ENCODE measurements at regions not wholly inside any gene's neighbourhood (a gene's known extent, or its start where the extent isn't known, plus 50 kb on each side); places are given as distances from the start of the nearest gene placed in this dataset.

- H2AK5ac ChIP-seq (ENCODE audit: low read length) = no peak overlapping the region
- no peak overlapping the region for H3K23ac ChIP-seq (ENCODE audit: low read length)
- WGBS (ENCODE audit: extremely low coverage, insufficient coverage, insufficient read length) = no CpG with 5 or more reads among the region's 1 CpG
- H3K79me2 ChIP-seq (ENCODE audit: control insufficient read depth, insufficient read depth, low read length, poor library complexity) = no peaks in the 10 kb centered on the region
- no peak overlapping the region for H3K4ac ChIP-seq (ENCODE audit: low read depth, low read length)
- H3K9me3 ChIP-seq (ENCODE audit: insufficient read depth, low read depth, low read length) = no peaks in the 10 kb centered on the region
- H3K79me1 ChIP-seq (ENCODE audit: low read length) = no peaks in the 10 kb centered on the region
- H3K36me3 ChIP-seq (ENCODE audit: control insufficient read depth in 1 of 2, insufficient read depth in 2 of 2, low read length in 2 of 2) = no peaks in the 10 kb centered on the region
- H3K9ac ChIP-seq (ENCODE audit: low read length) = no peak overlapping the region
- no peak overlapping the region for H2BK5ac ChIP-seq (ENCODE audit: low read depth, low read length, poor library complexity)
- no peak overlapping the region for H2BK12ac ChIP-seq (ENCODE audit: low read length)
- no peak overlapping the region for H3K14ac ChIP-seq (ENCODE audit: low read length)
- no peaks in the 10 kb centered on the region for H3K4me1 ChIP-seq (ENCODE audit: control insufficient read depth in 1 of 2, insufficient read depth in 2 of 2, low read length in 2 of 2)
- no peak overlapping the region for H4K91ac ChIP-seq (ENCODE audit: low read depth, low read length)
- no peak for DNase-seq
- no peak overlapping the region for H3K27ac ChIP-seq (ENCODE audit: low read depth, low read length)
- H3K18ac ChIP-seq (ENCODE audit: low read length) = no peak overlapping the region
- no peak overlapping the region for H2BK120ac ChIP-seq (ENCODE audit: insufficient read depth, low read length, poor library complexity)
- H4K12ac ChIP-seq (ENCODE audit: low read depth, low read length) = no peak overlapping the region
- H4K8ac ChIP-seq (ENCODE audit: low read depth, low read length) = no peak overlapping the region
- H3K27me3 ChIP-seq (ENCODE audit: insufficient read depth, low read length) = no peaks in the 10 kb centered on the region
- H3K4me3 ChIP-seq (ENCODE audit: low read depth, low read length) = no peak overlapping the region
- no peak overlapping the region for H2AFZ ChIP-seq (ENCODE audit: insufficient read depth, low read length, poor library complexity)
- H3K4me2 ChIP-seq (ENCODE audit: low read length) = no peak overlapping the region
These were observed 470.6 kb downstream of the LMO7 start for GRCh38 chr13:76106763-76107162.

- Histone ChIP-seq H2BK12ac (ENCODE audit: low read length) (no peak overlapping the region), H4K12ac (ENCODE audit: low read depth, low read length) (no peak overlapping the region), H3K14ac (ENCODE audit: low read length) (no peak overlapping the region), H4K91ac (ENCODE audit: low read depth, low read length) (no peak overlapping the region), H3K4ac (ENCODE audit: low read depth, low read length) (no peak overlapping the region), H3K27ac (ENCODE audit: low read depth, low read length) (no peak overlapping the region), H3K36me3 (ENCODE audit: control insufficient read depth in 1 of 2, insufficient read depth in 2 of 2, low read length in 2 of 2) (no peaks in the 10 kb centered on the region), H2AFZ (ENCODE audit: insufficient read depth, low read length, poor library complexity) (no peak overlapping the region), H3K79me1 (ENCODE audit: low read length) (no peaks in the 10 kb centered on the region), H3K4me2 (ENCODE audit: low read length) (no peak overlapping the region), H3K23ac (ENCODE audit: low read length) (no peak overlapping the region), H3K4me1 (ENCODE audit: control insufficient read depth in 1 of 2, insufficient read depth in 2 of 2, low read length in 2 of 2) (no peaks in the 10 kb centered on the region), H2AK5ac (ENCODE audit: low read length) (no peak overlapping the region), H3K27me3 (ENCODE audit: insufficient read depth, low read length) (no peaks in the 10 kb centered on the region), H3K9me3 (ENCODE audit: insufficient read depth, low read depth, low read length) (no peaks in the 10 kb centered on the region), H2BK5ac (ENCODE audit: low read depth, low read length, poor library complexity) (no peak overlapping the region), H3K4me3 (ENCODE audit: low read depth, low read length) (no peak overlapping the region), H3K9ac (ENCODE audit: low read length) (no peak overlapping the region), H2BK120ac (ENCODE audit: insufficient read depth, low read length, poor library complexity) (no peak overlapping the region), H3K18ac (ENCODE audit: low read length) (no peak overlapping the region), H4K8ac (ENCODE audit: low read depth, low read length) (no peak overlapping the region), H3K79me2 (ENCODE audit: control insufficient read depth, insufficient read depth, low read length, poor library complexity) (no peaks in the 10 kb centered on the region)
- no peak for DNase-seq
- WGBS (ENCODE audit: extremely low coverage, insufficient coverage, insufficient read length) = no CpG with 5 or more reads among the region's 3 CpGs
These were observed 458.5 kb downstream of the LMO7 start for GRCh38 chr13:76094645-76095044.

- no peak overlapping the region for H4K91ac ChIP-seq (ENCODE audit: low read depth, low read length)
- no peak overlapping the region for H3K4me3 ChIP-seq (ENCODE audit: low read depth, low read length)
- H3K14ac ChIP-seq (ENCODE audit: low read length) = no peak overlapping the region
- H2BK5ac ChIP-seq (ENCODE audit: low read depth, low read length, poor library complexity) = no peak overlapping the region
- no peaks in the 10 kb centered on the region for H3K27me3 ChIP-seq (ENCODE audit: insufficient read depth, low read length)
- no peak overlapping the region for H2BK120ac ChIP-seq (ENCODE audit: insufficient read depth, low read length, poor library complexity)
- no peak overlapping the region for H2AK5ac ChIP-seq (ENCODE audit: low read length)
- H3K9me3 ChIP-seq (ENCODE audit: insufficient read depth, low read depth, low read length) = peaks cover 7% of the 10 kb centered on the region
- no peak overlapping the region for H2AFZ ChIP-seq (ENCODE audit: insufficient read depth, low read length, poor library complexity)
- H3K4me1 ChIP-seq (ENCODE audit: control insufficient read depth in 1 of 2, insufficient read depth in 2 of 2, low read length in 2 of 2) = no peaks in the 10 kb centered on the region
- no peaks in the 10 kb centered on the region for H3K79me2 ChIP-seq (ENCODE audit: control insufficient read depth, insufficient read depth, low read length, poor library complexity)
- H4K8ac ChIP-seq (ENCODE audit: low read depth, low read length) = no peak overlapping the region
- DNase-seq = no peak
- H3K79me1 ChIP-seq (ENCODE audit: low read length) = no peaks in the 10 kb centered on the region
- no CpG with 5 or more reads among the region's 4 CpGs for WGBS (ENCODE audit: extremely low coverage, insufficient coverage, insufficient read length)
- no peak overlapping the region for H3K4me2 ChIP-seq (ENCODE audit: low read length)
- no peak overlapping the region for H3K27ac ChIP-seq (ENCODE audit: low read depth, low read length)
- no peak overlapping the region for H3K9ac ChIP-seq (ENCODE audit: low read length)
- H3K23ac ChIP-seq (ENCODE audit: low read length) = no peak overlapping the region
- peaks cover 0 to 2% of the 10 kb centered on the region in 2 experiments for H3K36me3 ChIP-seq (ENCODE audit: control insufficient read depth in 1 of 2, insufficient read depth in 2 of 2, low read length in 2 of 2)
- no peak overlapping the region for H2BK12ac ChIP-seq (ENCODE audit: low read length)
- no peak overlapping the region for H4K12ac ChIP-seq (ENCODE audit: low read depth, low read length)
- H3K18ac ChIP-seq (ENCODE audit: low read length) = no peak overlapping the region
- no peak overlapping the region for H3K4ac ChIP-seq (ENCODE audit: low read depth, low read length)
These were observed 454.9 kb downstream of the LMO7 start for GRCh38 chr13:76091076-76091475.

- no peak overlapping the region for H3K4me3 ChIP-seq (ENCODE audit: low read depth, low read length)
- no peak overlapping the region for H2AFZ ChIP-seq (ENCODE audit: insufficient read depth, low read length, poor library complexity)
- no peak overlapping the region for H3K18ac ChIP-seq (ENCODE audit: low read length)
- no peak overlapping the region for H3K14ac ChIP-seq (ENCODE audit: low read length)
- H3K4ac ChIP-seq (ENCODE audit: low read depth, low read length) = no peak overlapping the region
- H2AK5ac ChIP-seq (ENCODE audit: low read length) = no peak overlapping the region
- H2BK120ac ChIP-seq (ENCODE audit: insufficient read depth, low read length, poor library complexity) = no peak overlapping the region
- no peak overlapping the region for H3K23ac ChIP-seq (ENCODE audit: low read length)
- H4K91ac ChIP-seq (ENCODE audit: low read depth, low read length) = no peak overlapping the region
- H4K12ac ChIP-seq (ENCODE audit: low read depth, low read length) = no peak overlapping the region
- peaks cover 7% of the 10 kb centered on the region for H3K9me3 ChIP-seq (ENCODE audit: insufficient read depth, low read depth, low read length)
- H2BK5ac ChIP-seq (ENCODE audit: low read depth, low read length, poor library complexity) = no peak overlapping the region
- H4K8ac ChIP-seq (ENCODE audit: low read depth, low read length) = no peak overlapping the region
- DNase-seq = no peak
- H3K79me2 ChIP-seq (ENCODE audit: control insufficient read depth, insufficient read depth, low read length, poor library complexity) = no peaks in the 10 kb centered on the region
- no peaks in the 10 kb centered on the region for H3K4me1 ChIP-seq (ENCODE audit: control insufficient read depth in 1 of 2, insufficient read depth in 2 of 2, low read length in 2 of 2)
- no peak overlapping the region for H3K4me2 ChIP-seq (ENCODE audit: low read length)
- no peaks in the 10 kb centered on the region for H3K79me1 ChIP-seq (ENCODE audit: low read length)
- H3K9ac ChIP-seq (ENCODE audit: low read length) = no peak overlapping the region
- H3K27me3 ChIP-seq (ENCODE audit: insufficient read depth, low read length) = no peaks in the 10 kb centered on the region
- WGBS (ENCODE audit: extremely low coverage, insufficient coverage, insufficient read length) = no CpG with 5 or more reads among the region's 1 CpG
- no peak overlapping the region for H3K27ac ChIP-seq (ENCODE audit: low read depth, low read length)
- H3K36me3 ChIP-seq (ENCODE audit: control insufficient read depth in 1 of 2, insufficient read depth in 2 of 2, low read length in 2 of 2) = peaks cover 0 to 2% of the 10 kb centered on the region in 2 experiments
- H2BK12ac ChIP-seq (ENCODE audit: low read length) = no peak overlapping the region
These were observed 450.6 kb downstream of the LMO7 start for GRCh38 chr13:76086729-76087128.

Data from trophoblast cell (in vitro differentiated cells and primary cell).